Right lobe of liver (tissue), 4 donors: ENCODE measurements at regions not wholly inside any gene's neighbourhood (a gene's known extent, or its start where the extent isn't known, plus 50 kb on each side); places are given as distances from the start of the nearest gene placed in this dataset.

ENCODE experiments used
- CTCF ChIP-seq, 4 donors: fragments of 200-600 bp in 3 of 4; fragments of 450-650 bp in 1 of 4; IDR thresholded peaks; one replicate each; pipeline versions ENCODE4 v1.5.1 to v1.8.0; 2016 to 2022; ENCODE audit warnings: antibody characterized with exemption in 4 of 4, mild to moderate bottlenecking in 2 of 4
- POLR2A ChIP-seq: fragments of 450-650 bp; IDR thresholded peaks from one replicate; pipeline ENCODE4 v1.6.1; 2017; ENCODE audit warnings: antibody characterized with exemption, mild to moderate bottlenecking
- donor health status: DM: no; HTN: no; CAD: no.
- donor health status: DM: no; HTN: no; CAD: no.
- donor health status: DM: no; HTN: yes; CAD: no.

- TF ChIP-seq POLR2A (no peak), CTCF (IDR thresholded peaks at IDR 0.05) (no peak)
Measured at GRCh38 chr1:221459558-221459957, 282.3 kb downstream of the DUSP10 start.
